Type B pancreatic cell (in vitro differentiated cells): ENCODE measurements at regions not wholly inside any gene's neighbourhood (a gene's known extent, or its start where the extent isn't known, plus 50 kb on each side); places are given as distances from the start of the nearest gene placed in this dataset.

Source experiments
- DNase-seq: peaks from one replicate; pipeline ENCODE4 v3.0.0; 2021; ENCODE audit warnings: mixed read lengths; ENCODE audit not compliant: unreplicated experiment; ENCODE audit errors: extremely low spot score
- H3K27ac Mint-ChIP-seq: 2 replicates; pipeline ENCODE4 v1.8.0; 2021; ENCODE audit warnings: mild to moderate bottlenecking, mixed read lengths
- H3K27me3 Mint-ChIP-seq: 2 replicates; pipeline ENCODE4 v1.8.0; 2021; ENCODE audit warnings: mixed read lengths
- H3K36me3 Mint-ChIP-seq: 2 replicates; pipeline ENCODE4 v1.8.0; 2021; ENCODE audit warnings: mixed read lengths
- H3K4me1 Mint-ChIP-seq: one replicate; pipeline ENCODE4 v1.8.0; 2021; ENCODE audit warnings: mixed read lengths; ENCODE audit not compliant: unreplicated experiment
- H3K4me3 Mint-ChIP-seq: 2 replicates; pipeline ENCODE4 v1.8.0; 2021; ENCODE audit warnings: mild to moderate bottlenecking, mixed read lengths
- H3K9me3 Mint-ChIP-seq: 2 replicates; pipeline ENCODE4 v1.8.0; 2021; ENCODE audit warnings: mixed read lengths
- CTCF ChIP-seq: fragments of 200-600 bp; sonication (generic); conservative IDR thresholded peaks from 2 replicates; pipeline ENCODE4 v1.5.0; 2021; ENCODE audit warnings: antibody characterized with exemption, mild to moderate bottlenecking

DNA sequence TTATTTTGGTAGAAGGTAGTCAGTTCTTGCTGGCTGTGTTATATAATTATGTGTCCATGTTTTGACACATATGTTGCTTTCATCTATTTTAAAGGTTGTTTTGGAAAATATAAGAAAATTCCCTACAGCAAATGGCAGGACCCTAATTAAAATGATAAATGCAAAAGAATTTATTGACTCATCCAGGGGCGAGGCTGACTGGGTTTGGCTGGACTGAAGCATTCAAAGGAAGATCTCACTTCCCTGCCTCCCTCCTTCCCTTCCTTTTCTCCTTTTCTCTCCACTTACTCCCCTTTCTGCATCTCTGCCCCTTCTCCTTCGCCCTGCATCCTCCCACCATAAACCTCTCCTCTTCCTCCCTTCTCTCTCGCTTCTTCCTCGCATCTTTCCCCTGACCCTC, 129.6 kb downstream of the SNAPC1 start:
- H3K27ac Mint-ChIP-seq = peak overlapping the region; percentile 15
- TF ChIP-seq CTCF = no peak
- no peaks in the 10 kb centered on the region for H3K9me3 Mint-ChIP-seq
- H3K4me3 Mint-ChIP-seq = no peak overlapping the region
- no peaks in the 10 kb centered on the region for H3K36me3 Mint-ChIP-seq
- DNase-seq = no peak
- H3K4me1 Mint-ChIP-seq = no peaks in the 10 kb centered on the region
- peaks cover 11% of the 10 kb centered on the region for H3K27me3 Mint-ChIP-seq

DNA sequence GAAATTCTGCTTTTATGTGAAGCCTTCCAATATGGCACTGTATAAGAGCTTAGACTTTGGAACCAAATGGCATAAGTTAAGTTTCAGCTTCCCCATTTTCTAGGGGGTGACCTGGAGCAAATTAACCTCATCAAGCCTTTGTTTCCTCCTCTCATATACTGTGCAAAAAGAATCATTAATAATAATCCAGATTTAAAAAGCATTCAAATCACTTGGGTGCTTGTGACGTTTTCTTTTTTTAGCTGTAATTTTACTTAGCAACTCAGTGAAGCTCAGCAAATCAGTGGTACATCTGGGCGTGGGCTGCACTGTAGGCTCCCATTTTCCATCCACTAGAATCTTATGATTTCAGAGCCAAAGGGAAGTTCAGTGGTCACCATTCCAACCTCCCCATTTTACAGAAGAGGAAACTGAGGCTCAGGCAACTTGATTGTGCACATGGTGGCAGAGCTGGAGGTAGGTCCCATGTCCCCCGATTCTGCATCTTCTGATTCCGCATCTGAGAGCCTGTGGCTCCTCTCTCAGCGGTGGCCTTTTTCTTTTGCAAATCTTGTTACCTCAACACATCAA, 131.2 kb downstream of the SNAPC1 start:
- H3K4me3 Mint-ChIP-seq = no peak overlapping the region
- H3K27me3 Mint-ChIP-seq = peaks cover 13% of the 10 kb centered on the region
- no peak for TF ChIP-seq CTCF
- H3K4me1 Mint-ChIP-seq = no peaks in the 10 kb centered on the region
- no peaks in the 10 kb centered on the region for H3K36me3 Mint-ChIP-seq
- no peak for DNase-seq
- no peak overlapping the region for H3K27ac Mint-ChIP-seq
- H3K9me3 Mint-ChIP-seq = no peaks in the 10 kb centered on the region

DNA sequence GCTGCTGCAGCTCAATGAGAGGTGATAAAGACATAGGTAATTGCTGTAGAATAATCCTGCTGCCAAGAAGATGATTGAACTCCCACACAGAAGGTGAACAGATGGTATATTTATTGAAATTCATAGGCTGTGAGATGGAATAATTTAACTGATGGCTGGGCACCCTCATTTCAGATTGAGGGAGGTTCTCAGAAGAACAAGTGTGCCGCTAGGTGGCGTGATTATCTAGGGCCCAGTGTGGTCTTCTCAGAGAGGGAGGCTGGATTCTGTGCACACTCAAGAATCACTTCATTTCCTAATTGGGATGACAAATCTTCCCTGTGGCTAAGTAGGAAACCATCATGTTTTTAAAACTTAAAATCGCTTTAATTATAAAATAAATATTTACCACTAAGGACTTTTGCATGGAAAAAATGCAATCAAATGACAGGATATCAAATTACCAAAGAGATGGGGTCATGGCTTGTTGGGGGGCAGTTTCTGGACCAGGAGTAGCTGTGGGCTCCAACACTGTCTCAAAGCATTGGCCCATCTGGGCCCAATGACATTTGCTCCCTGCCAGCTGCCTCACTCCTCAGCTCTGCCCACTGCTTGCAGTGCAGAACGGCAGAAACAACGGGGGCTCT, 132.3 kb downstream of the SNAPC1 start:
- Mint-ChIP-seq H3K9me3 (no peaks in the 10 kb centered on the region), H3K36me3 (no peaks in the 10 kb centered on the region)
- TF ChIP-seq CTCF = peak; percentile 87

DNA sequence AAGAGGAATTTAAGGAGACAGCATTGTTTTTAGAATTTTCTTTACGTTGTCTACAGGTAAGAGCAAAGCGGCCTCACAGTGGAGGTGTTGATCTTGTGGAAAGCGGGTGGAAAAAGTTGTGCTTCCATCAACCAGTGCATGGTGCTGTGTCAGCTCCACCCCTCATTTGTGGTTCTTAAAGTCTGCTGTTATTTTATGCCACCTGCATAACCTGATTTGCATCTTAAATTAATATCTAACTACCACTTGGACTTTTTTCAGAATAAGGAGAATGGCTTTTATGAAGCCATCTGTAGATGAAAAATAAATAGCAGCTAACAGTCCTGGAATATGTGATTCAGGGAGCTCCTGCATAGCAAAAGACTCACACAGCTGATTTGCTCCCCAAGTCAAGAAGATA, 135.1 kb downstream of the SNAPC1 start:
- no peak overlapping the region for H3K4me3 Mint-ChIP-seq
- no peaks in the 10 kb centered on the region for H3K9me3 Mint-ChIP-seq
- no peak for DNase-seq
- no peak for TF ChIP-seq CTCF
- no peak overlapping the region for H3K27ac Mint-ChIP-seq
- H3K27me3 Mint-ChIP-seq = peaks cover 5% of the 10 kb centered on the region
- H3K4me1 Mint-ChIP-seq = no peaks in the 10 kb centered on the region
- no peaks in the 10 kb centered on the region for H3K36me3 Mint-ChIP-seq

More for the DNA sequence above, 132.3 kb downstream of the SNAPC1 start:
- H3K4me1 Mint-ChIP-seq = no peaks in the 10 kb centered on the region
- H3K27ac Mint-ChIP-seq = no peak overlapping the region
- DNase-seq = no peak
- peaks cover 13% of the 10 kb centered on the region for H3K27me3 Mint-ChIP-seq
- no peak overlapping the region for H3K4me3 Mint-ChIP-seq

GRCh38 chr14:61898568-61898967, 136.3 kb downstream of the SNAPC1 start:
- Mint-ChIP-seq H3K4me1 (no peaks in the 10 kb centered on the region), H3K27me3 (peaks cover 5% of the 10 kb centered on the region), H3K4me3 (no peak overlapping the region), H3K9me3 (no peaks in the 10 kb centered on the region), H3K36me3 (no peaks in the 10 kb centered on the region), H3K27ac (no peak overlapping the region)
- no peak for DNase-seq
- no peak for TF ChIP-seq CTCF
